ENCODE measurements at regions not wholly inside any gene's neighbourhood (a gene's known extent, or its start where the extent isn't known, plus 50 kb on each side); places are given as distances from the start of the nearest gene placed in this dataset.

DNA sequence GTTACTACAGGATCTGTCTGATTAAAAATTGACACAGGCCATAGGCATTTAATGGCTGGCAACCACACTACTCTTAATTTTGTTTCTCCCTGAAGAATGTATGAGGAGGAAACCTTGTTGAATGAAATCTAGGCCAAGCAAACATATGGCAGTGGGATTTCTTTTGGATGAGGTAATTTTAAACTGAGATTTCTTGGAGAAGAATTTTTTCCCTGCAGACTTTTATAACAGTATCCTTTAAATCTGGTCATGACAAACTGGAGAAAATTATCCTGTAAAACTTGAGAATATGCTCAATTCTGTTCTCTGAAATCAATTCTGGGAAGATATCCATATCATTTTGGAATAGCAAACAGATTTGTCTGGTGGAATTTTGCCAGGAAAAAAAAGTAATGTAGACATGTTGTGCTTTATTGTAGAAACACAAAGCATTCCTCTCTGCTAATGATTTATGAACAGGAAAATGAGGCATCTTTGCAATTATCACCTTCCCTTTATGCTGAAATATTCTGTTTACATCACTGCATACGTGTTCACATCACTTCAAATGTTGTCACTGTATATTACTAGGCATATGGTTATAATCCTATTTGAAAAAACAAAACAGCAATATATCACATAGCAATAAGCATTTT lies 108.3 kb upstream of the ARSJ start:
- H3K36me3 ChIP-seq (ENCODE audit: control insufficient read depth, insufficient read depth, low read length) = no peaks in the 10 kb centered on the region
- H3K27me3 ChIP-seq (ENCODE audit: control insufficient read depth, insufficient read depth, low read length) = no peaks in the 10 kb centered on the region
- H3K4me1 ChIP-seq (ENCODE audit: control insufficient read depth, insufficient read depth, low read length) = no peaks in the 10 kb centered on the region
- no peaks in the 10 kb centered on the region for H3K9me3 ChIP-seq (replicated peaks; ENCODE audit: control insufficient read depth, low read depth, low read length)
- H3K4me3 ChIP-seq (ENCODE audit: low read length) = no peak overlapping the region
- no CpG with 5 or more reads among the region's 1 CpG for WGBS (ENCODE audit: insufficient coverage)
- H3K27ac ChIP-seq (ENCODE audit: low read length) = peak overlapping the region; percentile 66
- DNase-seq = peak; percentile 94

DNA sequence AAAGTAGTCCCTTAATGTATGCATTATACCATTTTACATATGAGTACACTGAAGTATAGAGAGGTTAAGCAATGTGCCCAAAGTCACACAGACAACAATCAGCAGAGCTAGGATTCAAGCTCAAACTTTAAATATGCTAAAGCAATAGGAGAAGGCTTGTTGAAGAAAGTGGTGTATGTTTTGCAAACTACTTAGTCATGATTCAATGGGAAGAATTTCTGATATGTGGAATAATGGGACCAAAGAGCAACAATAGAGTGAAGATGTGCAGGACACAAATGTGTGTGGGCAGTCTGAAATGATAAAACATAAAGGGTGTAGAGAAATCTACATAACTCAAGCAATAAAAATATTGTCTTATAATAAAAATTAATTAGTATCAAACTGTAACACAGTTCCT lies 109.0 kb upstream of the ARSJ start:
- Histone ChIP-seq H3K9me3 (replicated peaks; ENCODE audit: control insufficient read depth, low read depth, low read length) (no peaks in the 10 kb centered on the region), H3K4me3 (ENCODE audit: low read length) (no peak overlapping the region), H3K27ac (ENCODE audit: low read length) (no peak overlapping the region), H3K36me3 (ENCODE audit: control insufficient read depth, insufficient read depth, low read length) (no peaks in the 10 kb centered on the region), H3K4me1 (ENCODE audit: control insufficient read depth, insufficient read depth, low read length) (no peaks in the 10 kb centered on the region), H3K27me3 (ENCODE audit: control insufficient read depth, insufficient read depth, low read length) (no peaks in the 10 kb centered on the region)
- DNase-seq = no peak

DNA sequence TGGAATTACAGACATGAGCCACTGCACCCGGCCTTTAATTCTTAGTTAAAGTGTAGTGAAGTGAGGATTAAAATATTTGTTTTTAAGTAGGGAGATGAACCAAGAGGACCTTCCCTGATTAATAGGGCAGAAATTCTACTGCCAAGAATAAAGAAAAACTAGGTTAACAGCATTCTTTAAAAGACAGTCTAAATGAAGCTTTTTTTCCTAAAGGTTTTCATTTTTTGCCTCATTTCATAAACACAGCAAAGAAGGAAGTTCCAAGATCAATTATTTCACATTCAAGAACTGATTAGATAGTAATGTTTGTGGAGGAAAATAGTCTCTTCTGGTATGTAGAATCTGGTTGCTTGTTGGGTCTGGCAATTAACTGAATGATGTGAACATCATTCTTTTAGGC lies 112.1 kb upstream of the ARSJ start:
- Histone ChIP-seq H3K9me3 (replicated peaks; ENCODE audit: control insufficient read depth, low read depth, low read length) (no peaks in the 10 kb centered on the region), H3K27me3 (ENCODE audit: control insufficient read depth, insufficient read depth, low read length) (no peaks in the 10 kb centered on the region), H3K27ac (ENCODE audit: low read length) (no peak overlapping the region), H3K36me3 (ENCODE audit: control insufficient read depth, insufficient read depth, low read length) (no peaks in the 10 kb centered on the region), H3K4me3 (ENCODE audit: low read length) (no peak overlapping the region), H3K4me1 (ENCODE audit: control insufficient read depth, insufficient read depth, low read length) (no peaks in the 10 kb centered on the region)
- no peak for DNase-seq
- no CpG with 5 or more reads among the region's 1 CpG for WGBS (ENCODE audit: insufficient coverage)

DNA sequence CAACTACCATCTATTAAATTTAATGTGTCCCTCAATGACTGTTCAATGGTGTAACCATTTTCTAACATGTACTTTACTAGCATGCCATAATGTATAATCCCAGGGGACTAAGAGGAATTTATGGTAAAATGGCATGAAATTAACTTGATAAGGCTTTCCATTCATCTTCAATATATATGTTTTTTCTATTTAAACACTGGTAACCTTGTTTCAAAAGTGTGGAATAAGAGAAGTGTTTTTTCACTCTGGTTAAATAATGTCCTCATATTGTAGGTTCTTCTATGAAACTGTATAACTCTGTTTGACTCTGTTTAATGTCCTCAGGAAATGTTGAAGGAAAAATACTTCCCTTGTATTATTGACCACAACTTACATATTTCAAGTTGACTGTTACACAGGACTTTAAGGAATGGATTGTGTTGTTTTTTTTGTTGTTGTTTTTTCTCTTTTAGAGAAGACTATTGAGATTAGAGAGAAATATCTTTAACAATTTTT lies 113.8 kb upstream of the ARSJ start:
- Histone ChIP-seq H3K4me3 (ENCODE audit: low read length) (no peak overlapping the region), H3K27me3 (ENCODE audit: control insufficient read depth, insufficient read depth, low read length) (no peaks in the 10 kb centered on the region), H3K27ac (ENCODE audit: low read length) (no peak overlapping the region), H3K9me3 (replicated peaks; ENCODE audit: control insufficient read depth, low read depth, low read length) (no peaks in the 10 kb centered on the region), H3K36me3 (ENCODE audit: control insufficient read depth, insufficient read depth, low read length) (no peaks in the 10 kb centered on the region), H3K4me1 (ENCODE audit: control insufficient read depth, insufficient read depth, low read length) (no peaks in the 10 kb centered on the region)
- no peak for DNase-seq

DNA sequence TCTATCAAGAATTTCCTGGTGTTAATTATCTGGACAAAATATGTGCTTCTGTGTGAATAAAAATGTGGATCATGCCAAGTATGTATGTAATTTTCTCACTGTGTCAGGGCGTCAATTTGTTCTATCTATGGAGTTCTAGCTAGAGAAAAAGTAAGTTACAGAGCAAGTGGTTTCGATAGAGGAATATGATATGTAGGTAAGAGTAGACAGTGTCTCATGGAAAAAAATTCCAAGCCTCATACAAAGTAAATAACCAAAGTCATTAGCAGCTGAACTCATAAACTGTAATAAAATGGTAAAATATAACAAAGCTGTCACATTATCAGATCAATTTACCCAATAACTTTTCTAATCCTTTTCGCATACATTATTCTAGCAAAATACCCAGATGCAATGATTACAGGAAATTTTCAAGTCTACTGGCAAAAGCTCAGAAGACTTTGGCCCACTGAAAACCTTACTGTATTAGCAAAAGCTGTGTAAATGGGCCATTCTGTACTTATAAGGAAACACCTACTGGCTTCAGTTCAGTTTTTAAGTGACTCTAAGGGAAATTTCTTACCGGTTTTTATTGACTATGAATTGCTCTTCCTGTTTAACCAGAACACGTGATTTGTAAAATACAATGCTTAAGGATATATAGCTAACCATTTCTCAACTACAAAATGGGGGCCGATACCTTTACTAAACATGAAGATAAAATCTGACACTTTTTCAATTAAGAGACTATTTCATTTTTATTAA lies 121.0 kb upstream of the ARSJ start:
- WGBS (ENCODE audit: insufficient coverage) = 100% methylated on average over 1 of the region's 6 CpGs
- Histone ChIP-seq H3K4me1 (ENCODE audit: control insufficient read depth, insufficient read depth, low read length) (no peaks in the 10 kb centered on the region), H3K27me3 (ENCODE audit: control insufficient read depth, insufficient read depth, low read length) (no peaks in the 10 kb centered on the region), H3K27ac (ENCODE audit: low read length) (no peak overlapping the region), H3K9me3 (replicated peaks; ENCODE audit: control insufficient read depth, low read depth, low read length) (no peaks in the 10 kb centered on the region), H3K4me3 (ENCODE audit: low read length) (no peak overlapping the region), H3K36me3 (ENCODE audit: control insufficient read depth, insufficient read depth, low read length) (no peaks in the 10 kb centered on the region)
- peak; percentile 25 for DNase-seq

DNA sequence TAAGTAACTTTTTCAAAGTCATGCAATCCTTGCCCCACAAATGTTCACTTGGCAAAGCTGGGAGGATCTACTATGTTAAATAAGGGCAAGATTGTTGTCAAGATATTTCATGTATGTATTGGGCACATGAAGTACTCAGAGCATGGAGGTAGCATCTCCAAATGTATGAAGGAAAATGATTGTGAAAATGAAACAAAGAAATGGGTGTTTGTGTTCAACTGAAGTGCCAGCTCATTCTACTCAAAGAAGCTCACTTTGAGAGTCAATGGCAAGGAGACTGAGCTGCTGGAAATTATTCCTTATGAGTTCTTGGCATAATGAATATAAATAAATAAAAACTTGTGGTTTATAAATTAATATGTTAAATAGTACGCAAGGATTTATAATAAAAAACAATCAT lies 124.5 kb upstream of the ARSJ start:
- no peak for DNase-seq
- H3K4me1 ChIP-seq (ENCODE audit: control insufficient read depth, insufficient read depth, low read length) = no peaks in the 10 kb centered on the region
- no peaks in the 10 kb centered on the region for H3K27me3 ChIP-seq (ENCODE audit: control insufficient read depth, insufficient read depth, low read length)
- H3K9me3 ChIP-seq (replicated peaks; ENCODE audit: control insufficient read depth, low read depth, low read length) = no peaks in the 10 kb centered on the region
- H3K27ac ChIP-seq (ENCODE audit: low read length) = no peak overlapping the region
- no CpG with 5 or more reads among the region's 1 CpG for WGBS (ENCODE audit: insufficient coverage)
- no peaks in the 10 kb centered on the region for H3K36me3 ChIP-seq (ENCODE audit: control insufficient read depth, insufficient read depth, low read length)
- H3K4me3 ChIP-seq (ENCODE audit: low read length) = no peak overlapping the region

DNA sequence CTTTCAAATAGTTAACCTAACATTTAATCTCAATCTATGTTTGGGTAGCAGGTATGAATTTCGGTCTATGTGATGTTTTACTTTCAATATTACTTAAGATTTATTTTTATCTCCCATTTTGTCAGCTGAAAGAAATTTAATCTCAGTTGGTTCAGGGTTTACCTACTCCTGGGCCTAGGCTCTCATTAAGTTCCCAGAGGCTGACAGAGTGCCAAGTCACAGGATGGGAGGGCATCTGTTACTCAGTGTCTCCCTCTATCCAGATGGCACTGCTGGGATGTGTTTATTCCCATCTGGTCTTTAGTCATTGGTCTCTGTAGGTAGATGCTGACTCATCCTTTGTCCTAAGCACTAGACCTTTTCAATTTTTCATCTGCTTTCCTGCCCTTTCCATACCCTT lies 129.4 kb upstream of the ARSJ start:
- DNase-seq = no peak
- Histone ChIP-seq H3K27ac (ENCODE audit: low read length) (no peak overlapping the region), H3K4me1 (ENCODE audit: control insufficient read depth, insufficient read depth, low read length) (no peaks in the 10 kb centered on the region), H3K27me3 (ENCODE audit: control insufficient read depth, insufficient read depth, low read length) (no peaks in the 10 kb centered on the region), H3K4me3 (ENCODE audit: low read length) (no peak overlapping the region), H3K36me3 (ENCODE audit: control insufficient read depth, insufficient read depth, low read length) (no peaks in the 10 kb centered on the region), H3K9me3 (replicated peaks; ENCODE audit: control insufficient read depth, low read depth, low read length) (no peaks in the 10 kb centered on the region)
- no CpG with 5 or more reads among the region's 1 CpG for WGBS (ENCODE audit: insufficient coverage)

DNA sequence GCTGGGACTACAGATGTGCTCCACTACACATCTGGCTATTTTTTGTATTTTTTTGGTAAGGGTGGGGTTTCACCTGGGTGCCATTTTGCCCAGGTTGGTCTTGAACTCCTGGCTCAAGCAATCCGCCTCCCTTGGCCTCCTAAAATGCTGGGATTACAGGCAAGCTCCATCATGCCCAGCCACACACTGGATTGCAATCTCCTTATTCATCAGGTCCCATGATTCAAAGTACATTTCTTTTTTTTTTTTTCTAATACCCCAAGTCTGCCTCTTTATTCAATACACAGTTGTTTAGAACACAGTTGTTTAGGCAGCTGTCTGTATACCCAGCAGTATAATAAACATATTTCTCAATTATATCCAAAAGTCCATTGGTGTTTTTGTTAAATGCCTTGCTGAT lies 130.3 kb upstream of the ARSJ start:
- Histone ChIP-seq H3K4me3 (ENCODE audit: low read length) (no peak overlapping the region), H3K4me1 (ENCODE audit: control insufficient read depth, insufficient read depth, low read length) (no peaks in the 10 kb centered on the region), H3K27ac (ENCODE audit: low read length) (no peak overlapping the region), H3K36me3 (ENCODE audit: control insufficient read depth, insufficient read depth, low read length) (no peaks in the 10 kb centered on the region), H3K27me3 (ENCODE audit: control insufficient read depth, insufficient read depth, low read length) (no peaks in the 10 kb centered on the region), H3K9me3 (replicated peaks; ENCODE audit: control insufficient read depth, low read depth, low read length) (no peaks in the 10 kb centered on the region)
- 100% methylated on average over 1 of the region's 1 CpG for WGBS (ENCODE audit: insufficient coverage)
- DNase-seq = no peak

DNA sequence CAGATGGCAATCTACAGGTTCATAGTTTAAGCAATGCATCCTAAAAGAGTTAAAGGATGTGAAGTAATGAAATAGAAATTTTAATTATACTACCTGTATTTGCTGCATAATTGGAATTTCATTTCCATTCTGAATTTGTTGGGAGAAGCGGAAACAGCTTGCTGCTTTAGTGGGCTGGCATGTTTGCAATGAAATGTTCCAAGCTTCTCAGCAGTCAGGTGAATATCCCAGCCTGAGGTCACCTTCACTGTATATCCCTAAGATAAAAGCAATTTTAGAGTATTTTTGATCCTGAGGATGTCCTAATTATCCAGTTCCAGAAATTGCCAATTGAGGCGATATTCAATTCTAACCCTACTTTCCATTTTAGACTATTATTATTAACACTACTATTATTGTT lies 136.1 kb upstream of the ARSJ start:
- Histone ChIP-seq H3K36me3 (ENCODE audit: control insufficient read depth, insufficient read depth, low read length) (no peaks in the 10 kb centered on the region), H3K9me3 (replicated peaks; ENCODE audit: control insufficient read depth, low read depth, low read length) (no peaks in the 10 kb centered on the region), H3K4me3 (ENCODE audit: low read length) (no peak overlapping the region), H3K27me3 (ENCODE audit: control insufficient read depth, insufficient read depth, low read length) (no peaks in the 10 kb centered on the region), H3K4me1 (ENCODE audit: control insufficient read depth, insufficient read depth, low read length) (no peaks in the 10 kb centered on the region), H3K27ac (ENCODE audit: low read length) (no peak overlapping the region)
- DNase-seq = no peak
- WGBS (ENCODE audit: insufficient coverage) = no CpG with 5 or more reads among the region's 2 CpGs

DNA sequence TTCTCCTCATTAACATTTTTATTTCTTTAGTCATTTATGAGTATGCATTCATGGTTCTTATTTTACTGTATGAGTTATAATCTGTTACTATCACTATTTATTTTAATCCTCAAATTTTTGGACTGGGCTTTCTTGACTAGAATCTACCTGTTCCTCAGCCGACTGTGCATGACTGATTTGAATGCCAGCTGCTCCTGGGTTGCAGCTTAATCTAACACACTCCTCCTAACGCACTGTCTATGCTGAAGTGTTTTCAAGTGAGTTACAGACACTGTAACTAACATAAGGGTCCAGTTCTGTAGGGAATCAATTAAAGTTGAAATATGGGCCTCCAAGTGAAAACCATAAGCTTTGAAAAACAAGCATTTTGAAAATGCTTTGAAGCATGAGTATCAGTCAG lies 137.4 kb upstream of the ARSJ start:
- H3K27me3 ChIP-seq (ENCODE audit: control insufficient read depth, insufficient read depth, low read length) = no peaks in the 10 kb centered on the region
- no peak overlapping the region for H3K27ac ChIP-seq (ENCODE audit: low read length)
- no peaks in the 10 kb centered on the region for H3K4me1 ChIP-seq (ENCODE audit: control insufficient read depth, insufficient read depth, low read length)
- H3K9me3 ChIP-seq (replicated peaks; ENCODE audit: control insufficient read depth, low read depth, low read length) = no peaks in the 10 kb centered on the region
- no peaks in the 10 kb centered on the region for H3K36me3 ChIP-seq (ENCODE audit: control insufficient read depth, insufficient read depth, low read length)
- no peak for DNase-seq
- no CpG with 5 or more reads among the region's 2 CpGs for WGBS (ENCODE audit: insufficient coverage)
- H3K4me3 ChIP-seq (ENCODE audit: low read length) = no peak overlapping the region
